Heart right ventricle (tissue), 16 donors: ENCODE measurements at regions not wholly inside any gene's neighbourhood (a gene's known extent, or its start where the extent isn't known, plus 50 kb on each side); places are given as distances from the start of the nearest gene placed in this dataset.

Source experiments
- ATAC-seq, 8 donors: fragments of 200-7000 bp; cut with Tn5 transposase; one replicate each; pipeline ENCODE4 v1.9.1; 2020; ENCODE audit warnings: mild to moderate bottlenecking in 8 of 8, moderate library complexity in 8 of 8, moderate number of reproducible peaks in 1 of 8
- DNase-seq, 2 donors: peaks; one replicate each; pipeline ENCODE4 v3.0.0-alpha.2; 2020
- H3K27ac ChIP-seq, 10 donors: fragments of 200-600 bp; sonication (generic) in 2 of 10; one replicate each; pipeline versions ENCODE4 v1.5.0 to v1.8.0; 2020 to 2022; ENCODE audit warnings: mild to moderate bottlenecking in 3 of 10
- H3K27me3 ChIP-seq, 7 donors: fragments of 200-600 bp; one replicate each; pipeline ENCODE4 v1.8.0; 2021 to 2022; ENCODE audit warnings: mild to moderate bottlenecking in 2 of 7
- H3K36me3 ChIP-seq, 9 donors: fragments of 200-600 bp; sonication (generic) in 1 of 9; one replicate each; pipeline versions ENCODE4 v1.5.0 to v1.8.0; 2020 to 2022; ENCODE audit warnings: mild to moderate bottlenecking in 2 of 9
- H3K4me1 ChIP-seq, 9 donors: fragments of 200-600 bp; sonication (generic) in 1 of 9; one replicate each; pipeline versions ENCODE4 v1.5.0 to v1.8.0; 2020 to 2022; ENCODE audit warnings: mild to moderate bottlenecking in 4 of 9
- H3K4me3 ChIP-seq, 10 donors: fragments of 200-600 bp; sonication (generic) in 2 of 10; one replicate each; pipeline versions ENCODE4 v1.5.0 to v1.8.0; 2020 to 2022; ENCODE audit warnings: mild to moderate bottlenecking in 7 of 10, moderate library complexity in 2 of 10
- H3K9me3 ChIP-seq, 11 donors: fragments of 200-600 bp in 10 of 11; sonication (generic) in 2 of 11; one replicate each; pipeline versions ENCODE4 v1.5.0 to v1.8.0; 2013 to 2022; ENCODE audit warnings: mild to moderate bottlenecking in 2 of 11, control low read depth in 1 of 11, moderate library complexity in 1 of 11
- WGBS, 2 donors: extraction: QIAGEN DNeasy Blood & Tissue Kit; methylation state at CpG; one replicate each; pipeline ENCODE4 v1.1.7; 2013; ENCODE audit warnings: inconsistent platforms in 1 of 2; 5-methylcytosine and 5-hydroxymethylcytosine counted together
- intact Hi-C, 10 donors: fragments of 100-400 bp; cut with DNase I; formaldehyde crosslinking; loops; one replicate each; pipeline versions ENCODE4 v1.11.1 to v1.14.2; 2022
- TF ChIP-seq, protein P1 (sequence below), 9 donors: fragments of 200-600 bp; sonication (generic) in 2 of 9; IDR thresholded peaks; one replicate each; pipeline versions ENCODE4 v1.5.0 to v1.8.0; 2021 to 2022; ENCODE audit warnings: antibody characterized with exemption in 9 of 9, mild to moderate bottlenecking in 5 of 9, moderate library complexity in 1 of 9
- donor health status: Arrhythmogenic right ventricular cardiomyopathy.
- donor health status: ischemic (EF 13 %, LVEDD 7.1; RV severe dilation, severe dysfunction).
- donor health status: healthy with polysubstance abuse.
- donor health status: DM: no; HTN: yes; CAD: no.
- donor health status: DM: no; HTN: no; CAD: no.
- donor health status: ischemic (EF 25% LVEDD 6.9; RV normal size, moderate dysfunction).
- donor health status: ischemic (EF 25% LVEDD 5.7; RV mildly dilated, moderate dysfunction).
- donor health status: healthy.
- donor health status: DM: yes; HTN: yes; CAD: no.
- donor health status: Ischemic cardiomyopathy.
- donor health status: ischemic (EF 35%, LVEDD 5.7; RV mildly dilated, moderate dysfunction).
- donor health status: nonischemic (EF 11% LVEDD 7.7; RV severe dilation, severe dysfunction).
- donor health status: DM: yes; HTN: yes; CAD: no.
- donor health status: PGD.
- donor health status: ischemic (EF 29% LVEDD 5.4; RV normal size, mild dysfunction).
- donor health status: nonischemic (EF 23%, LVEDD 6.1; RV moderate dilation, normal function).

DNA sequence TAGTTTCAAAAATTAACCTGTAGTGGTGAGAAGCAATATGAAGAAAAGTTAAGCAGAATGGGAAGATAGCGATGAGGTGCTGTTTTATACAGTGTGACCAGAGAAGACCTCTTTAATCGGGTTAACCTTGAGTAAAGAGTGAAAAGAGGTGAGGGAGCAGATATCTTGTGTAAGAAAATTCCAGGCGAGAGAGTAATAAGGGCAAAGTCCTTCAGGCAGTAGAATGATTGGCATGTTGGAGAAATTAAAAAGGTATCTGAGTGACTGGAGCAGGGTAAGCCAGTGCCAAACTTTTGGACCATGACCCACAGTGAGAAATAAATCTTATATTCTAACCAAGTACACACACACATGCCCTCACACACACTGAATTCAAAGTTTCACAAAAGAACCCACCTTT lies 374.7 kb upstream of the LARGE1 start:
- WGBS, 2 donors, result 70 to 75% methylated on average over 3 of the region's 3 CpGs
- H3K27ac ChIP-seq, result no peak overlapping the region
- DNase-seq (no peak), ATAC-seq (no peak)
- H3K27me3 ChIP-seq, result no peaks in the 10 kb centered on the region
- H3K4me1 ChIP-seq, result peaks cover 0 to 19% (median 0%) of the 10 kb centered on the region in 9 donors
- no peaks in the 10 kb centered on the region for H3K9me3 ChIP-seq
- no peak overlapping the region for H3K4me3 ChIP-seq
- no peaks in the 10 kb centered on the region for H3K36me3 ChIP-seq
- TF ChIP-seq, protein P1, sequence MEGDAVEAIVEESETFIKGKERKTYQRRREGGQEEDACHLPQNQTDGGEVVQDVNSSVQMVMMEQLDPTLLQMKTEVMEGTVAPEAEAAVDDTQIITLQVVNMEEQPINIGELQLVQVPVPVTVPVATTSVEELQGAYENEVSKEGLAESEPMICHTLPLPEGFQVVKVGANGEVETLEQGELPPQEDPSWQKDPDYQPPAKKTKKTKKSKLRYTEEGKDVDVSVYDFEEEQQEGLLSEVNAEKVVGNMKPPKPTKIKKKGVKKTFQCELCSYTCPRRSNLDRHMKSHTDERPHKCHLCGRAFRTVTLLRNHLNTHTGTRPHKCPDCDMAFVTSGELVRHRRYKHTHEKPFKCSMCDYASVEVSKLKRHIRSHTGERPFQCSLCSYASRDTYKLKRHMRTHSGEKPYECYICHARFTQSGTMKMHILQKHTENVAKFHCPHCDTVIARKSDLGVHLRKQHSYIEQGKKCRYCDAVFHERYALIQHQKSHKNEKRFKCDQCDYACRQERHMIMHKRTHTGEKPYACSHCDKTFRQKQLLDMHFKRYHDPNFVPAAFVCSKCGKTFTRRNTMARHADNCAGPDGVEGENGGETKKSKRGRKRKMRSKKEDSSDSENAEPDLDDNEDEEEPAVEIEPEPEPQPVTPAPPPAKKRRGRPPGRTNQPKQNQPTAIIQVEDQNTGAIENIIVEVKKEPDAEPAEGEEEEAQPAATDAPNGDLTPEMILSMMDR (IDR thresholded peaks at IDR 0.05), result no peak
- intact Hi-C loops, result no loop called here

DNA sequence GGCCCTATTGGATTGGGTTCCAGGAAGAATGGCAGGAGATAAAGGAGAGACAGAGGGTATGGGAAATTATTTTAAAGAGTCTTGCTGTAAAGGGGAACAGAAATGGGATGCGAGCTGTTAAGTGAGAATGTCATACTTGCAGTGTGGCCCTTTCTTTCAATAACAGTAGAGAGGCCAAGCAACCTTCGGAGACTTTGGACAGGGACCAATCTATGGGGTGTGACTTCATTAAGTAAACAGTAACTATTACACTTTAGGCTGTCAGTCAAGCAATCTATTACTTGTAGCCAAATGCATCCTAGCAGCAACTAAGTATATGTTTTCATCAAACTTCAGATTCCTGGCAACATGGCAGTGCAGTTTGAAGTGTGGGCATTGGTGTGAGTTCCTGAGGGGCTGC lies 376.2 kb upstream of the LARGE1 start:
- no peak for DNase-seq
- TF ChIP-seq, protein P1 (IDR thresholded peaks at IDR 0.05), result no peak
- Histone ChIP-seq H3K36me3 (no peaks in the 10 kb centered on the region), H3K27ac (no peak overlapping the region), H3K4me1 (peaks cover 0 to 19% (median 0%) of the 10 kb centered on the region in 9 donors), H3K9me3 (no peaks in the 10 kb centered on the region), H3K27me3 (no peaks in the 10 kb centered on the region), H3K4me3 (no peak overlapping the region)
- no peak for ATAC-seq
- 60 to 67% methylated on average over 2 of the region's 2 CpGs for WGBS, 2 donors
- intact Hi-C loops, result no loop called here

DNA sequence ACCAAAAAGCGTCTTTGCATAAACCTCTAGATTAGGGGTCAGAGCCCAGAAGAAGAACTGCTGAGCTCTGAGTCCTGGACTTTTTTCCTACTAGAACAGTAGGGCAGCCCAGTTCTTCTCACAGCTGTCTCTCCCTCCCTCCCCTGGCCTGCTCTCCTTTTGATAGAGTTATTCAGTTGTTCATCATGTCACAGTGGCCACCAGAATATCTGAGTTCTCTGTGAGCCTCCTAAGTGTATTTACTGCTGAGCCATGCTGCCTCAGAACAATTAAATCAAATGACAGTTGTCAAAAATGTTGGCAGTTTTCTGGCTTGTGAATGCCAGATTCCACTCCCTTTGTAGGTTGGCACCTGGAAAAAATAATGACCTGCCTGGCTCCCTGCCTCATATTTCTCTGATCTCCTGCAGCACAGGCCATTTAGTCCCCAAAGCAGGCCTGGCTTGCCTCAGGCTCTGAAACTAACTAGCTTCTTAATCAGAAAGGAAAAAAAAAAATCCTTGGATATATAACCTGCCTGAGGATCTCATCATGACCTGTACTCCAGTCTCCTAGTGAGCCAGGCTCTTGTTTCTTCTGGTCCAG lies 377.4 kb upstream of the LARGE1 start:
- no peak overlapping the region for H3K4me3 ChIP-seq
- DNase-seq (no peak), ATAC-seq (peak in 3 of 8 donors; percentile 34 to 69 (median 62))
- intact Hi-C loops, result no loop called here
- no peaks in the 10 kb centered on the region for H3K9me3 ChIP-seq
- H3K4me1 ChIP-seq, result peaks cover 0 to 22% (median 0%) of the 10 kb centered on the region in 9 donors
- no peaks in the 10 kb centered on the region for H3K27me3 ChIP-seq
- TF ChIP-seq, protein P1 (IDR thresholded peaks at IDR 0.05), result no peak
- no peak overlapping the region for H3K27ac ChIP-seq
- H3K36me3 ChIP-seq, result no peaks in the 10 kb centered on the region
- 96% methylated on average over 1 of the region's 1 CpG for WGBS, 2 donors

DNA sequence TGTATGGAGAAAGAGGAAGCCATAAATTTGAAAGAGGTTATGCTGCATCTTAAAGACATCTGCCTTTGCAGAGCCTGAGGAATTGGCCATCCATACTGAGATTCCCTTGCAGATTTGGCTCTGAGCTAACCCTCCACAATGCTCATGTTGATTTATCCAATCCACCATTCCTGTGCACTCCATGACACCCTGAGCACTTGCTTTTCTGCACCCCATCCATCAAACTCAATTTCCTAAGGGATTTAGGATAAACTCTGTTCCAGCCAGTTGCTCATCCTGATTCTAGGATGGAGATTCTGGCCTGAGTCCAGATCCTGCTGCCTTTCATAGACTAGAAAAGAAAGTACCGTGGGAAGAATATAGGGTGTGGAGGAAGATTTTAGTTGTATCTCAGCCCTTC lies 379.2 kb upstream of the LARGE1 start:
- Histone ChIP-seq H3K9me3 (no peaks in the 10 kb centered on the region), H3K4me1 (peaks cover 0 to 29% (median 3%) of the 10 kb centered on the region in 9 donors), H3K4me3 (no peak overlapping the region), H3K27ac (no peak overlapping the region), H3K27me3 (no peaks in the 10 kb centered on the region), H3K36me3 (no peaks in the 10 kb centered on the region)
- intact Hi-C loops, result no loop called here
- 68 to 75% methylated on average over 1 of the region's 1 CpG for WGBS, 2 donors
- no peak for DNase-seq
- no peak for ATAC-seq
- TF ChIP-seq, protein P1 (IDR thresholded peaks at IDR 0.05), result no peak
